GM19463 (cell line): ENCODE measurements at regions not wholly inside any gene's neighbourhood (a gene's known extent, or its start where the extent isn't known, plus 50 kb on each side); places are given as distances from the start of the nearest gene placed in this dataset.

ENCODE experiments used
- ATAC-seq: cut with Tn5 transposase; IDR thresholded peaks from one replicate; pipeline ENCODE4 v1.9.1; 2021; ENCODE audit warnings: mild to moderate bottlenecking, moderate library complexity; ENCODE audit not compliant: unreplicated experiment

DNA sequence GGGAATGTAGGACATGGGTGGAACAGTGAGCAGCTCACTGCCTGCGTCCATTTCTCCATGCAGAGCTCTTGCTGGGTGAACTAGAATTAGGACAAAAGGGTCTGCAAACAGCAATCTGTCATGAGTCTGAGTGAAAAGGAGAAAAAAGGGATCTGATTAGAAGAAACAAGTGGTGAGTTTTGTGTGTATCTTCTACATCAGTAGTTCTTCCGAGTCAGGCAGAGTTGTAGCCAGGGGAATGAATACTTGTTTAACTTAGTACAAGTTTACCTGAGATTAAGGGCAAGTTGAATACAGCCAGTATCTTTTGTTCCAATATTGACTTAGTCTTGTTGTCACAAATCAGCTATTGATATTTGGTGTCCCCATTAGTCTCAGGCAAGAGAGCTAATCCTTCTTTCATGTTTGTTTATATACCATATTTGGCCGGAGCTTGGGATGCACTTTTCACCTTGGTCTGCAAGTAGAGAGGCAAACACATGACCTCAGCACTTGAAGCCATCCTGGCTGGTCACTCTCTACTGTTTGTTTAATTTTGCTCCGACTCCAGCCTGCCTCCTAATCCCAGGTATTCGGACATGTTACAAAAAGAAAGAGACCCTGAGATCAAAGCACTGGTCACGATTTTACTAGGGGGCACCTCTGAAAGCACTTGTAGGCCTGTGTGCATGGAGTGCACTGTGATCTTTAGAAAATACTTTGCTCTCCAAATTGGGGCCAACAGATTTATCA lies 211.0 kb upstream of the NT5C1B start:
- no peak for ATAC-seq

DNA sequence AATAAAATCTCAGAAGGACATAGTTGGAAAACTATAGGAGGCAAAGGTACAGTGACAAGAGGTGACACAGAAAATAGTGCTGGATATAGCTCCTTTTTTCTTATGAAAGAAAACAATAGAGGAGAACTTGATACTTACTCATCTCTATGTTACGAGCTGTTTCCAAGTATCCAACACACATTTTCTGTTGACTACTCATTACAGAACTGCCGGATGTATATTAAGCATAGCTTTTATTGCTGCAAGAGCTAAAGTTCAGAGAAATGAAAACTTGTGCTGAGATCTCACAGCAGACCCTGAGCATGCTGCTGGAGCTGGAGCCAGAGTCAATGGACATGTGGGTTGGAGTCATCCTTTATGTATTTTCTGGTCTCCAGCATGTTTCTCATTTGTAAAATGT lies 210.0 kb upstream of the NT5C1B start:
- no peak for ATAC-seq

DNA sequence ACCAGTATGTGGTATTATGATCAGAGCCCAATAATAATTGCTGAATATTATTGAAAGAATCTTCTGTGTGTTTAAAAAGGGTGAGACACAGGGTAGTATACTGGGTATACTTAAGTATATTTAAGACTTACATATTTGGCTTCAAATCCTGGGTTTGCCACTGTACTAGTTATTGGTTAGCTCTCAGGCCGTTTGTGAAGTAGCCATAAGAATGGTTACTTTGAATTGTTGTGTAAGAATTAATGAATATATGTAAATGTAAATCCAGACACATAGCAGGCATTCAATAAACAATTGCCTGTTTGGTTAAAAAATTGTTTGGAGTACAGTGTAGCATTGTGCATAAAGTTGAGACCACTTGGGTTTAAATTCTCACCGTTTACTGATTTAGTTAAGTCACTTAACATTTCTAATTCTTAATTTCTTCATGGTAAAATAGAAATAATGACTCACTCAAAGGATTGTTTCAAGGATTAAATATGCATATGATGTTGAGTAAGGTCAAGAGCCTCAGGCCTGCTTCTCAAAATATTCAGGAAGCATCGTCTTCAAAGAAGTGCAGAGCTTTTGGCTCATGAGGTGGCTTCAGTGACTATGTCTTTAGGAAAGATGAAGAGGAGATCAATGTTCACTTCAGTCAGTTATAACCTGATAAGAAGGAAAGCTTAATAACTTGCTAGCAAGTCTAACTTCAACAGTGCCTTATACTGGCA lies 207.9 kb upstream of the NT5C1B start:
- ATAC-seq, result no peak

GRCh38 chr2:18795906-18796305 lies 206.5 kb upstream of the NT5C1B start:
- no peak for ATAC-seq

GRCh38 chr2:18792684-18793083 lies 203.3 kb upstream of the NT5C1B start:
- no peak for ATAC-seq

- no peak for ATAC-seq
Measured at GRCh38 chr2:18792226-18792629, 202.9 kb upstream of the NT5C1B start.

DNA sequence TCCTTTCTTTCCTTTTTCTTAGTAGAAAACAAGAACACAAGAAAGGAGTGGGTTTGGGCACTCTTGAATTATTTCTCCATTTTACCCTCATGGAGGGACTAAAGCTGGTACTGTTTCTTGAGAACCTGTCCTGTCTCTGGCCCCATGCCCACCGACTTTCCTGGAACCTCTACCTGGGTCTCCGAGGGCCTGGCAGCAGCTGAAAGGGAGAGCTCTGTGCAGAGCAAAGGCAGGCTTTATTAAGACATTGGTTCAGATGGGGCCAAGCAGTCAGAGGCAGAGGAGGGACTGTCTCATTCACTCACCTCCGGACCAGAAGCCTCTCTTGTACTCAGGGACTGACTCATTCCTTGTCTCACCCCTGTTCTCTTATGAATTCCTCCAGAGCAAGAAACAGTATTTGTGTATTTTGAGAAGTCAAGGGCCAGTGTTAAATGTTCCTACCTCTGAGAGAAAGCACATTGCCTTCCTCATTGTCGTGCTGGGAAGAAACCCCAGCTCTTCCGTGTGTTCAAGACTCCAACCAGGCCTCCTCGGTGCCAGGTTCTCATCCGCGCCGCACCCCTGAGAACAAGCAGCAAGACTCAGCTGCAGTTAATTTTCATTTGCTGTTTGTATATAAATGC lies 201.9 kb upstream of the NT5C1B start:
- ATAC-seq, result no peak

GRCh38 chr2:18790509-18791171 lies 201.3 kb upstream of the NT5C1B start:
- no peak for ATAC-seq

DNA sequence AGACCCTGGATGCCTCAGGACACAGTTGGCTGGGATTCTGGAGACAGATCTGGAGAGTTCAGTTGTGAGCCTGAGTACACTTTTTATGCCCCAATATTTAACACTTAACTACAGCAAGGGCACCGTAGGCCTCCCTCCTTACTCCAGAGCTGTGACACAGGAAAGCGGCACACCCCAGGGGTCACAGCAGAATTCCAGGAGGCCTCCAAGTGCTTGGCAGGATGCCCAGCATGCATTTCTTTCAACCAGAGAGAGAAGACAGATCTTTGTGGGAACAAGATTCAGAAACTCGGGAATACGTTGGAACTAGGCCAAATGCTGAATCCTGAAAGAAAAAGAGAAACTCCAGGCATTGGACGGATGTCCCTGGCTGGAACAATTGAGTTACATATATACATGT lies 199.2 kb upstream of the NT5C1B start:
- no peak for ATAC-seq

DNA sequence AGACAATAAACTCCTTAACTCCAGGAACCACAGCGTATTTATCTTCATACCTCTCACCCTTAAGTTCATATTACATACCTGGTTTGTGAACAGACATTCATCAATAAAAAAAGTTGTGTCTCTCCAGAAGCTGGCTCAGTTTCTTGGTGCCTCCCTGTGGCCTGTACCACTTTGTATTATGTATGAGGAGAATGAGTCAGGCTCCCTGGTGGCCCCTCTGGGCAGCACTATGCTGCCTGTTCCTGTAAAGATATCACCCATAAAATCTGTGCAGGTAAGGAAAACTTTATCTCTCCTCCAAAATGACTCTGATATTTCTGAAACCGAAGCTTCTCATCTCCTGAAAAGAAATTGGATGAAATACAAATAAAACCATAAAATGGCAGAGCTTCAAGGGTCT lies 198.4 kb upstream of the NT5C1B start:
- no peak for ATAC-seq

GRCh38 chr2:18784245-18784644 lies 194.9 kb upstream of the NT5C1B start:
- no peak for ATAC-seq

- ATAC-seq, result no peak
Measured at GRCh38 chr2:18781541-18782280, 192.3 kb upstream of the NT5C1B start.

GRCh38 chr2:18777250-18777812 lies 188.0 kb upstream of the NT5C1B start:
- ATAC-seq, result no peak

DNA sequence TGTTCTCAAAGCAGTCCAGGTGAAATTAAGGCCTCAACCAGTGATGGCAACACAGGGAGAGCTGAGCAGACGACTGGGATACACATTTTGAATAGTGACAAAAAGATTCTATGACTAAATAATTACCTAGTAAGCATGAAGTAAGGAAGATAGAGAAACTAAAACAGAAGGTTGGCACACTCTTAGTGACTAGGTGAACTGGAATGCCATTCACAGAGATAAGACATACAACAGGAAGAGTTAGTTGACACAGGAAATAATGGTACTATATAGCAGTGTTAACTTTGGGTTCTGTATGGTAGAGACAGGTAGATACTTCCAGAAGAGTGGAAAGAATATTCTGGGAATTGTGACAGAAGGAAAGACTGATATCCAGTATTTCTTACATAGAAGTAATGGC lies 181.8 kb upstream of the NT5C1B start:
- no peak for ATAC-seq

GRCh38 chr2:18763338-18763737 lies 174.0 kb upstream of the NT5C1B start:
- ATAC-seq, result no peak

DNA sequence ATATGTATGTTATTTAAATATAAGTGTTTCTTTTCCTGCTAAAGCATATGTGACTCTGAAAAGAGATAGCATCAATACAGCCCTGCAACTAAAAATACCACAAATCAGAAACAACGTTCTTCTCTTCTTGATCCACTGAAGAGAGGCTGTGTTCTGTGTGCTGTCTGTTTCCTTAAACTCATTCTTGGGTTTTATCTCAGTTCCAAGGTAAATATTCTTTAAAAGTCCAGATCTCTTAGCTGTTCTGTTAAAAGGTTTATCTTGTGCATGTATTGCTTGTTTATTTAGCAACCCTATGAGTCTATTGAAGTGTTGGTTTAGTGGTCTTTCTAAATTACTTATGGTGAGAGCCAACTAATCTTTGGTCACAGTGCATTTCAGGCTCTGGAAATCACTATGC lies 173.3 kb upstream of the NT5C1B start:
- ATAC-seq, result no peak

GRCh38 chr2:18754286-18754685 lies 164.9 kb upstream of the NT5C1B start:
- no peak for ATAC-seq

- no peak for ATAC-seq
Measured at GRCh38 chr2:18753722-18754121, 164.4 kb upstream of the NT5C1B start.

DNA sequence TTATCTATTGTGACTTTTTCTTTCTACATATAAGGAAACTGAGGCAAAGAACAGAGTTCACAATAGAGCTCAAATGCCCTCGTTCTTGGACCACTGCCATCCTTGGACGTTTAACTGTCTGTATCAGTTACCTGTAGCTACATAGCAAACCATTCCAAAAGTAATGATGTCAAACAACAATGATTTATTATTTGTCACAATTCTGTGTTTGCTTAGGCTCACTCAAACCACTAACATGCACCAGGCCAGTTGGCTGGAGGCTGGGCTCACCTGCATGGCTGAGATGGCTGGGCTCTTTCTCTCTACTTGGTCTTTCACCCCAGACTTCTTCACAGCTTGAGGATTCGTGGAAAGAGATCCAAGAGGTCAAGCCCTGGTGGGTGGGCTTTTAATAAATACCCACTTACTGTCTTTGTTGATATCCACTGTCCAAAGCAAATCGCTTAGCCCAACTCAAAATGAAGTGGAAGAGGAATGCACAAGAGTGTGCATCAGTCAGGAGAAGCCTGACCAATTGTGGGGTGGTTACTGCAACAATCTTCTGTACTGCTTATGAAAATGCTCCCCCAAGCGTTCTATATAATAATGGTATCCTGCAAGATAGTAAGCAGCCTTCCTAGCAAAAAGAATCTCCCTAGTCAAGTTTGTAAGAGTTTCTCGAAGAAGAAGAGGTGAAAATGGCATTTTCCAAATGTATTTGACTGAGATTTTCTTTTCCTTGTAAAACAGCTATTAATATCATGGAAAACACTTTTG lies 163.5 kb upstream of the NT5C1B start:
- ATAC-seq, result no peak

GRCh38 chr2:18752022-18752493 lies 162.7 kb upstream of the NT5C1B start:
- ATAC-seq, result no peak
